Omental fat pad (tissue), 3 donors: ENCODE measurements at regions not wholly inside any gene's neighbourhood (a gene's known extent, or its start where the extent isn't known, plus 50 kb on each side); places are given as distances from the start of the nearest gene placed in this dataset.
"Not testable (repeated sequence)": the region's sequence is repeated elsewhere in the genome, so short reads cannot be mapped to it uniquely, and the experiment has no call there.

Experiments
- ATAC-seq: fragments of 150-250 bp; one replicate; pipeline ENCODE4 v1.9.1; 2016; ENCODE audit warnings: mild to moderate bottlenecking, moderate library complexity; ENCODE audit not compliant: low FRiP score
- DNase-seq: peaks from one replicate; pipeline ENCODE4 v3.0.0-alpha.2; 2019; ENCODE audit warnings: low spot score
- TF ChIP-seq, protein P1 (sequence below), 3 donors: fragments of 450-650 bp; IDR thresholded peaks; one replicate each; pipeline ENCODE4 v1.5.1; 2016 to 2017; ENCODE audit warnings: antibody characterized with exemption in 3 of 3, mild to moderate bottlenecking in 3 of 3, moderate library complexity in 2 of 3

DNA sequence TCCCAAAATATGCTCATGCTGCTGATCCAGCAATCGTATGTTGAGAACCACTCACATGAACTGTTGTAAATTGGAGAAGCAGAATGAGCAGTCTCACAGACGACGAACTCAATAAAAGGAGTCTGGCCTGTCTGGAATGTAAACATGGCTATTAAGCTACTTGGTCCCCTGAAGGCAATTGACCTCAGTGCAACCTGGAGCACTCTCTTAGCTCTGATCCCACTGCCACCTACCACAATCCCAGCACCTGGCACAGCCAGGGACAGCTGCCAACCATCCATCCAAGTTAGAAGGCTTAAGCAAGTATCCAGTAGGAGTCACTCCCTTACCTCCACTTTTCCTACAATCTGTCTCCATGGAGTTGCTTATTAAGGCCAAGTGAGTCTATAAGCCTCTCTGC, 406.9 kb upstream of the CLEC14A start:
- TF ChIP-seq, protein P1, sequence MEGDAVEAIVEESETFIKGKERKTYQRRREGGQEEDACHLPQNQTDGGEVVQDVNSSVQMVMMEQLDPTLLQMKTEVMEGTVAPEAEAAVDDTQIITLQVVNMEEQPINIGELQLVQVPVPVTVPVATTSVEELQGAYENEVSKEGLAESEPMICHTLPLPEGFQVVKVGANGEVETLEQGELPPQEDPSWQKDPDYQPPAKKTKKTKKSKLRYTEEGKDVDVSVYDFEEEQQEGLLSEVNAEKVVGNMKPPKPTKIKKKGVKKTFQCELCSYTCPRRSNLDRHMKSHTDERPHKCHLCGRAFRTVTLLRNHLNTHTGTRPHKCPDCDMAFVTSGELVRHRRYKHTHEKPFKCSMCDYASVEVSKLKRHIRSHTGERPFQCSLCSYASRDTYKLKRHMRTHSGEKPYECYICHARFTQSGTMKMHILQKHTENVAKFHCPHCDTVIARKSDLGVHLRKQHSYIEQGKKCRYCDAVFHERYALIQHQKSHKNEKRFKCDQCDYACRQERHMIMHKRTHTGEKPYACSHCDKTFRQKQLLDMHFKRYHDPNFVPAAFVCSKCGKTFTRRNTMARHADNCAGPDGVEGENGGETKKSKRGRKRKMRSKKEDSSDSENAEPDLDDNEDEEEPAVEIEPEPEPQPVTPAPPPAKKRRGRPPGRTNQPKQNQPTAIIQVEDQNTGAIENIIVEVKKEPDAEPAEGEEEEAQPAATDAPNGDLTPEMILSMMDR (IDR thresholded peaks at IDR 0.05) = no peak
- no peak for ATAC-seq
- no peak for DNase-seq

DNA sequence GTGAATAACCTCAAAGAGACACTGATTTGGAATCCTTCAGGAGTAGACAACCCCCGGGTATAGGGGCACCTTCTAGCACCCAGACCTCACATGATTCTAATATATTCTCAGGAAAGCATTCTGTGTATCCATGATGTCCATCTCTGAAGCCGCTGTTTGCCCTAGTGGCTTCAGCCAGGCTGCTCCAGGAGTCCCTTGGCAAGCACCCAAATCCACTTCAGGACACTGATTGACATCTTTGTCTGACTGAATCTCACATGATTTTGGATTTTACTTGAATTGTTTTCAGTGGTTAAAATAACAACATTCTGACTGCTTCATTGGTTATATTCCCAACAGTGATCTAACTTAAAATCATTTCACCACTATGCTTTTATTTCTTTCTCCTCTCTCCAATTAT, 390.5 kb upstream of the CLEC14A start:
- ATAC-seq (no peak), DNase-seq (no peak)
- TF ChIP-seq, protein P1 (IDR thresholded peaks at IDR 0.05) = no peak

DNA sequence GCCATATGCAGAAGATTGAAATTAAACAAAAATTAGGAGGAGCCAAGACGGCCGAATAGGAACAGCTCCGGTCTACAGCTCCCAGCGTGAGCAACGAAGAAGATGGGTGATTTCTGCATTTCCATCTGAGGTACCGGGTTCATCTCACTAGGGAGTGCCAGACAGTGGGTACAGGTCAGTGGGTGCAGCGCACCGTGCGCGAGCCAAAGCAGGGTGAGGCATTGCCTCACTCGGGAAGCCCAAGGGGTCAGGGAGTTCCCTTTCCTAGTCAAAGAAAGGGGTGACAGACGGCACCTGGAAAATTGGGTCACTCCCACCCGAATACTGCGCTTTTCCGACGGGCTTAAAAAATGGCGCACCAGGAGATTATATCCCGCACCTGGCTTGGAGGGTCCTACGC, 379.0 kb upstream of the CLEC14A start:
- not testable (repeated sequence) for DNase-seq, ATAC-seq

DNA sequence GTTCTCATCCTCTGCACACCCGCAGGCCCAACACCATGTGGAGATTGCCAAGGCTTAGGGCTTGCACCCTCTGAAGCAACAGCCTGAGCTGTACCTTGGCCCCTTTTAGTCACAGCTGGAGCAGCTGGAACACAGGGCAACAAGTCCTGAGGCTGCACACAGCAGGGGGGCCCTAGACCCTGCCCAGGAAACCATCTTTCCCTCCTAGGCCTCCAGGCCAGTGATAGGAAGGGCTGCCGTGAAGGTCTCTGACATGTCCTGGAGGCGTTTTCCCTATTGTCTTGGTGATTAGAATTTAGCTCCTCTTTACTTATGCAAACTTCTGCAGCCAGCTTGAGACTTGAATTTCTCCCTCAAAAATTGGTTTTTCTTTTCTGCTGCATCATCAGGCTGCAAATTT, 373.5 kb upstream of the CLEC14A start:
- no peak for DNase-seq
- TF ChIP-seq, protein P1 (IDR thresholded peaks at IDR 0.05) = no peak
- no peak for ATAC-seq

DNA sequence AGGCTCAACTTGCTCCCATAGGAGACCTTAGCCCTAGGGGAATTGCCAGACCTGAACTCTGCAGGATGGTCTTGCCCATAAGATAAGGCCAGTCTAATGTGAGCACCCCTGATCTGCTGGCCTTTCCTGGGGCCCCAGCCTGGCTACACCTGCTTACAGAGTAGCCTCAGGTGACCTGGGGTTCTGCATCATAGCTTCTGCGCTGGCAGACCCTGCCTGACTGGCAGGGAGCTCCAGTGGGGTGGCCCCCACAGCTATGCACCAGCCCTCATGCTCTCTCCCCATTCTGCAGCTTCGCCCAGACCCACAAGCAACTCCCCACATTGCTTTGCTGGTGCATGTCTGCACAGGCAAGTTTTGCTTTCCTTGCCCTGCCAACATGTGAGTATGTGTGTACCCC, 371.3 kb upstream of the CLEC14A start:
- ATAC-seq (no peak), DNase-seq (no peak)
- TF ChIP-seq, protein P1 (IDR thresholded peaks at IDR 0.05) = no peak

DNA sequence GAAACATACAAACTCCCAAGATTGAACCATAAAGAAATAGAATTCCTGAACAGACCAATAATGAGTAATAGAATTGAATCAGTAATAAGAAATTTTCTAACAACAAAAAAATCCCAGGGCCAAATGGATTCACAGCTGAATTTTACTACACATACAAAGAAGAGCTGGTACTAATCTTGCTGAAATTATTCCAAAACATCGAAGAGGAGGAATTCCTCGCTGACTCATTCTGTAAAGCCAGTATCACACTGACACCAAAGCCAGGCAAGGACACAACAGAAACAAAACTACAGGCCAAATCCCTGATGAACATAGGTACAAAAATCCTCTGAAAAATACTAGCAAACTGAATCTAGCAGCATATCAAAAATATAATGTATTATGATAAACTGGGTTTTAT, 367.8 kb upstream of the CLEC14A start:
- no peak for DNase-seq
- TF ChIP-seq, protein P1 (IDR thresholded peaks at IDR 0.05) = no peak
- no peak for ATAC-seq

DNA sequence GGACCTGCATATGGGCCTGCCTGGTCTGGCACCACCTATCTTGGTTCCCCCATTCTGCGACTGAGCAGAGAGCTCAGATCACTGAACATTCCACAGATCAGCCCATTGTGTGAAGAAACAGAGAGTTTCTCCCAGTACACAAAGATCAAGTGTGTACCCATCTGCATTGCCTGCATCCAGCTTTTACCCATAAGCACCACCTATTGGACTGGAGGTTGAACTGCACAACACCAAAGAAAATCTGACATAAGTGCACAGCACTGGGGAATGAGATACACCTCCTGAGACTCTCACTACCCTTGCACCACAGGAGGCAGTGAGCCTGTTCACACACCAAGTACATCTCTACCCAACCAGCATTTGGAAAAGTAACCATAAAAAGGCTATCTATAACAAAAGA, 362.6 kb upstream of the CLEC14A start:
- DNase-seq (no peak), ATAC-seq (no peak)
- TF ChIP-seq, protein P1 (IDR thresholded peaks at IDR 0.05) = no peak

DNA sequence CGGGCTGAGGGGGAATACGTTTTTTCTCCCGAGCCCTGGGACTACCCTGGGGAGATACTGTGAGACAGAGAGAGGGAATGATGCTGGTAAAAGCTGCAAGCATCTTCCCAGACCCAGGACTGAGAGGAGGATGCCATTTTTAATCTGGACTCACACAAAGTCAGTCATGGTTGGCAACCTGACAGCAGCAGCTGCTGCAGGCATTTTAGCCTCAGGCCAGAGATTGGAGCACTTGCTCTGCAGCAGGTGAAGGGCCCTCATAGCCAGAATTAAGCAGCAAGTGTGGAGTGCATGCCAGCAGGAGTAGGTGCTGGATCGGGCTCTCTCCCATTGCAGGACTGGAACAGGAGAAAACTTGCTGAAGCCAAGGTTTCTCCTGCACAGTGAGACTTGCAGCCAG, 361.1 kb upstream of the CLEC14A start:
- TF ChIP-seq, protein P1 (IDR thresholded peaks at IDR 0.05) = no peak
- DNase-seq (no peak), ATAC-seq (no peak)
